Cardiac fibroblast (primary cell): ENCODE measurements at regions not wholly inside any gene's neighbourhood (a gene's known extent, or its start where the extent isn't known, plus 50 kb on each side); places are given as distances from the start of the nearest gene placed in this dataset.

Source experiments
- DNase-seq, 2 donors: peaks; one replicate each; pipeline versions ENCODE4 v3.0.0 to v3.0.0-alpha.2; 2010; ENCODE audit warnings: low read depth in 2 of 2
- H3K4me3 ChIP-seq, 2 donors: replicated peaks in 1 of 2; 1 replicate in 1 of 2; 2 replicates in 1 of 2; pipeline ENCODE4 v1.5.1; 2011; ENCODE audit warnings: low read depth in 2 of 2, low read length in 2 of 2, mild to moderate bottlenecking in 2 of 2, moderate library complexity in 1 of 2
- TF ChIP-seq, protein P1 (sequence below): IDR thresholded peaks from one replicate; pipeline ENCODE4 v1.5.1; 2011; ENCODE audit warnings: low read depth, mild to moderate bottlenecking, low read length, inconsistent platforms

DNA sequence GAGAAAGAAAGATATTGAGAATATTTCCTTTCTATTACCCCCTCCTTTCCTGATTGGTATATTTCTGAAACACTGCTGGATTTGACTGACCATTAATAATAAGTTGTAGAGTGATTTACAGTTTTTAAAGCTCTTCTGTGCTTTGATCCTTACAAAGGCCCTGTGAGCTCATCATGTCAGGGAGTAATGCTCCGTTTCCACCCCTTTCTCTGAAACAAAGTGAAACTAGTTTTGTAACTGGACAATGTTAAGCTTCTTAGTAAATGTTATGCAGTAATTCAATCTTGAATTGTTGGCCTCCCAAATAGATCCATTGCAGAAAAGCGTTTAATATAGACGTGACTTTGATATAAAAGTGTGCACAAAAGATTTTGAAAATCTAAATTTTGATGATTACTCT is 190.1 kb upstream of the GNPDA2 start:
- DNase-seq, result peak; percentile 27 to 33
- H3K4me3 ChIP-seq, result peak overlapping the region; percentile 2 to 16
- TF ChIP-seq, protein P1, sequence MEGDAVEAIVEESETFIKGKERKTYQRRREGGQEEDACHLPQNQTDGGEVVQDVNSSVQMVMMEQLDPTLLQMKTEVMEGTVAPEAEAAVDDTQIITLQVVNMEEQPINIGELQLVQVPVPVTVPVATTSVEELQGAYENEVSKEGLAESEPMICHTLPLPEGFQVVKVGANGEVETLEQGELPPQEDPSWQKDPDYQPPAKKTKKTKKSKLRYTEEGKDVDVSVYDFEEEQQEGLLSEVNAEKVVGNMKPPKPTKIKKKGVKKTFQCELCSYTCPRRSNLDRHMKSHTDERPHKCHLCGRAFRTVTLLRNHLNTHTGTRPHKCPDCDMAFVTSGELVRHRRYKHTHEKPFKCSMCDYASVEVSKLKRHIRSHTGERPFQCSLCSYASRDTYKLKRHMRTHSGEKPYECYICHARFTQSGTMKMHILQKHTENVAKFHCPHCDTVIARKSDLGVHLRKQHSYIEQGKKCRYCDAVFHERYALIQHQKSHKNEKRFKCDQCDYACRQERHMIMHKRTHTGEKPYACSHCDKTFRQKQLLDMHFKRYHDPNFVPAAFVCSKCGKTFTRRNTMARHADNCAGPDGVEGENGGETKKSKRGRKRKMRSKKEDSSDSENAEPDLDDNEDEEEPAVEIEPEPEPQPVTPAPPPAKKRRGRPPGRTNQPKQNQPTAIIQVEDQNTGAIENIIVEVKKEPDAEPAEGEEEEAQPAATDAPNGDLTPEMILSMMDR, result no peak

- H3K4me3 ChIP-seq, result no peak overlapping the region
- no peak for DNase-seq
- TF ChIP-seq, protein P1, result no peak
Measured at GRCh38 chr4:44914748-44915147, 188.4 kb upstream of the GNPDA2 start.

DNA sequence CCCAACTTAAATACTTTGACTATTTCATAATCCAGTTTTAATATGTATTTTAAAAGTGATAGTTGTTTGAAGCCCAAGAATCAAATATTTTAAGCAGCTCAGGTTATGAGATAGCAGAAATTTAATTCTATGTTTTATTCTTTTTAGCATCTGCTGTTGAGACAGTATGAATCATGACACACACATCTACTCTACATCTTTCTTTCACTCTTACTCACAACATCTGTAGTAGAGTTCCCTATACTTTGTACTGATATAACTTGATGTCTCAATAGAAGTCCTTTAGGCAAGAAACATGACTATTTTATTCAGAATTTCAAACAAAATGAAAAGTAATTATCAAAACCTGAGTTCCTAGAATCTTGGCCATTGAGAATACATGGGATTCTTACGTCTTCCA is 187.9 kb upstream of the GNPDA2 start:
- no peak overlapping the region for H3K4me3 ChIP-seq
- DNase-seq, result no peak
- TF ChIP-seq, protein P1, result no peak

GRCh38 chr4:44912980-44913379 is 186.6 kb upstream of the GNPDA2 start:
- TF ChIP-seq, protein P1, result no peak
- no peak overlapping the region for H3K4me3 ChIP-seq
- no peak for DNase-seq

GRCh38 chr4:44908565-44908964 is 182.2 kb upstream of the GNPDA2 start:
- no peak for DNase-seq
- H3K4me3 ChIP-seq, result no peak overlapping the region
- TF ChIP-seq, protein P1, result no peak

- TF ChIP-seq, protein P1, result no peak
- H3K4me3 ChIP-seq, result no peak overlapping the region
- DNase-seq, result no peak
Measured at GRCh38 chr4:44872246-44872645, 145.9 kb upstream of the GNPDA2 start.

GRCh38 chr4:44871133-44871532 is 144.8 kb upstream of the GNPDA2 start:
- no peak overlapping the region for H3K4me3 ChIP-seq
- TF ChIP-seq, protein P1, result no peak
- DNase-seq, result no peak
